Heart right ventricle (tissue), 16 donors: ENCODE measurements at regions not wholly inside any gene's neighbourhood (a gene's known extent, or its start where the extent isn't known, plus 50 kb on each side); places are given as distances from the start of the nearest gene placed in this dataset.

Source experiments
- ATAC-seq, 8 donors: fragments of 200-7000 bp; cut with Tn5 transposase; one replicate each; pipeline ENCODE4 v1.9.1; 2020; ENCODE audit warnings: mild to moderate bottlenecking in 8 of 8, moderate library complexity in 8 of 8, moderate number of reproducible peaks in 1 of 8
- DNase-seq, 2 donors: peaks; one replicate each; pipeline ENCODE4 v3.0.0-alpha.2; 2020
- H3K27ac ChIP-seq, 10 donors: fragments of 200-600 bp; sonication (generic) in 2 of 10; one replicate each; pipeline versions ENCODE4 v1.5.0 to v1.8.0; 2020 to 2022; ENCODE audit warnings: mild to moderate bottlenecking in 3 of 10
- H3K27me3 ChIP-seq, 7 donors: fragments of 200-600 bp; one replicate each; pipeline ENCODE4 v1.8.0; 2021 to 2022; ENCODE audit warnings: mild to moderate bottlenecking in 2 of 7
- H3K36me3 ChIP-seq, 9 donors: fragments of 200-600 bp; sonication (generic) in 1 of 9; one replicate each; pipeline versions ENCODE4 v1.5.0 to v1.8.0; 2020 to 2022; ENCODE audit warnings: mild to moderate bottlenecking in 2 of 9
- H3K4me1 ChIP-seq, 9 donors: fragments of 200-600 bp; sonication (generic) in 1 of 9; one replicate each; pipeline versions ENCODE4 v1.5.0 to v1.8.0; 2020 to 2022; ENCODE audit warnings: mild to moderate bottlenecking in 4 of 9
- H3K4me3 ChIP-seq, 10 donors: fragments of 200-600 bp; sonication (generic) in 2 of 10; one replicate each; pipeline versions ENCODE4 v1.5.0 to v1.8.0; 2020 to 2022; ENCODE audit warnings: mild to moderate bottlenecking in 7 of 10, moderate library complexity in 2 of 10
- H3K9me3 ChIP-seq, 11 donors: fragments of 200-600 bp in 10 of 11; sonication (generic) in 2 of 11; one replicate each; pipeline versions ENCODE4 v1.5.0 to v1.8.0; 2013 to 2022; ENCODE audit warnings: mild to moderate bottlenecking in 2 of 11, control low read depth in 1 of 11, moderate library complexity in 1 of 11
- WGBS, 2 donors: extraction: QIAGEN DNeasy Blood & Tissue Kit; methylation state at CpG; one replicate each; pipeline ENCODE4 v1.1.7; 2013; ENCODE audit warnings: inconsistent platforms in 1 of 2; 5-methylcytosine and 5-hydroxymethylcytosine counted together
- intact Hi-C, 10 donors: fragments of 100-400 bp; cut with DNase I; formaldehyde crosslinking; loops; one replicate each; pipeline versions ENCODE4 v1.11.1 to v1.14.2; 2022
- TF ChIP-seq, protein P1 (sequence below), 9 donors: fragments of 200-600 bp; sonication (generic) in 2 of 9; IDR thresholded peaks; one replicate each; pipeline versions ENCODE4 v1.5.0 to v1.8.0; 2021 to 2022; ENCODE audit warnings: antibody characterized with exemption in 9 of 9, mild to moderate bottlenecking in 5 of 9, moderate library complexity in 1 of 9
- donor health status: Arrhythmogenic right ventricular cardiomyopathy.
- donor health status: ischemic (EF 13 %, LVEDD 7.1; RV severe dilation, severe dysfunction).
- donor health status: healthy with polysubstance abuse.
- donor health status: DM: no; HTN: yes; CAD: no.
- donor health status: DM: no; HTN: no; CAD: no.
- donor health status: ischemic (EF 25% LVEDD 6.9; RV normal size, moderate dysfunction).
- donor health status: ischemic (EF 25% LVEDD 5.7; RV mildly dilated, moderate dysfunction).
- donor health status: healthy.
- donor health status: DM: yes; HTN: yes; CAD: no.
- donor health status: Ischemic cardiomyopathy.
- donor health status: ischemic (EF 35%, LVEDD 5.7; RV mildly dilated, moderate dysfunction).
- donor health status: nonischemic (EF 11% LVEDD 7.7; RV severe dilation, severe dysfunction).
- donor health status: DM: yes; HTN: yes; CAD: no.
- donor health status: PGD.
- donor health status: ischemic (EF 29% LVEDD 5.4; RV normal size, mild dysfunction).
- donor health status: nonischemic (EF 23%, LVEDD 6.1; RV moderate dilation, normal function).

DNA sequence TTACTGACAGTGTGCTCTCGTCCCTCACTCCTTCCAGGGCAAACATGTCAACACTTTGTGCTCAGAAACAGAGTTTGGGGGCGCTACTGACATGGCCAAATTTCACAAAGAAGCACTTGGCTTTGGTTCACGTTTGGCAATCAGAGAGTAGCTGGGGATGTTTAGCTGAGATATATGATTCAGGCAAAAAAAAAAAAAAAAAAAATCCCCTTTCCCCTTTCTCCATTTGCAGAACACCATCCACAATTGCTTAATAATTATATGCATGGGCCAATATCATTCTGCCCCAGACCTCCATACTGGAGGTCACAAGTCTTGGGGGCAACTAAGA, 128.4 kb upstream of the ADGRF1 start:
- TF ChIP-seq, protein P1, sequence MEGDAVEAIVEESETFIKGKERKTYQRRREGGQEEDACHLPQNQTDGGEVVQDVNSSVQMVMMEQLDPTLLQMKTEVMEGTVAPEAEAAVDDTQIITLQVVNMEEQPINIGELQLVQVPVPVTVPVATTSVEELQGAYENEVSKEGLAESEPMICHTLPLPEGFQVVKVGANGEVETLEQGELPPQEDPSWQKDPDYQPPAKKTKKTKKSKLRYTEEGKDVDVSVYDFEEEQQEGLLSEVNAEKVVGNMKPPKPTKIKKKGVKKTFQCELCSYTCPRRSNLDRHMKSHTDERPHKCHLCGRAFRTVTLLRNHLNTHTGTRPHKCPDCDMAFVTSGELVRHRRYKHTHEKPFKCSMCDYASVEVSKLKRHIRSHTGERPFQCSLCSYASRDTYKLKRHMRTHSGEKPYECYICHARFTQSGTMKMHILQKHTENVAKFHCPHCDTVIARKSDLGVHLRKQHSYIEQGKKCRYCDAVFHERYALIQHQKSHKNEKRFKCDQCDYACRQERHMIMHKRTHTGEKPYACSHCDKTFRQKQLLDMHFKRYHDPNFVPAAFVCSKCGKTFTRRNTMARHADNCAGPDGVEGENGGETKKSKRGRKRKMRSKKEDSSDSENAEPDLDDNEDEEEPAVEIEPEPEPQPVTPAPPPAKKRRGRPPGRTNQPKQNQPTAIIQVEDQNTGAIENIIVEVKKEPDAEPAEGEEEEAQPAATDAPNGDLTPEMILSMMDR (IDR thresholded peaks at IDR 0.05): no peak
- 65 to 79% methylated on average over 3 of the region's 3 CpGs for WGBS, 2 donors
- ATAC-seq: no peak

DNA sequence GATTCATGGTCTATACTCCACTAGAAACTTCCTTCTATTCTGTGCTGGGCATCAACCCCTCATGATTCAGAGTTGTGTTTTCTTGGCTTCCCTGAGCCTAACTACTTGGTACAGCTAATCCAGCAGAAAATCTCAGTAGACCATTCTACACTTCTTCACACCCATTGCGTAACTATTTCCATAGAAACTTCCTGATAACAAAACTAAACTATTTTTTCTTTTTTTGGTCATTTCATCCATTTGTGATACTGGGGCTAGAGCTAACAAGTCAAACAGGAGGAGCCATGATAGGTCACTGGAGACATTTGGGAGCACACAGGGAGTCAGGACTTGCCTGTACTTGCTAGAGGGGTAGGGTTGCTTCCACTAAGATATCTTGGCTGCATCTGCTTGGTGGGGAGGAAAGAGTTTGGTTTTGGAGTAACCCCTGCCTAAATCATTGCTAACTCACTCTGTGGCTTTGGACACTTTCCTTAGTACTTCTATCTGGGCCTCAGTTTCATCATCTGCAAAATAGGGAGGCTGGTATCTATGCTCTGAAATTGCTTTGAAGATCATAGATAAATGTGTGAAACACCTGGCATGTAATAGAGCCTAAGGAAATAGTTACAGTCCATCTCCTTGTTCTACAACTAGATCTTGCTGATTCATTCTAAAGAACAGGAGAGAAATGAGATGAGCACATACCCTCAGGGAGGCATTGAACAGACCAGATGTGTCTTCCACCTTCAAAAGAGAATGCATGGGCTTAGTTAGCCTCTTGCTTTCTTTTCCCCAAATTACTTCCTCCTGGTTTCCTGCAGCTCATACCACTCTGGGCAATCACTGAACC, 127.9 kb upstream of the ADGRF1 start:
- DNase-seq (no peak), ATAC-seq (peak in 7 of 8 donors; percentile 34 to 77 (median 44))
- Histone ChIP-seq H3K4me3 (no peak overlapping the region), H3K27ac (peak overlapping the region in 1 of 10 donors; percentile 2), H3K27me3 (no peaks in the 10 kb centered on the region), H3K4me1 (peaks cover 0 to 39% (median 0%) of the 10 kb centered on the region in 9 donors), H3K36me3 (no peaks in the 10 kb centered on the region), H3K9me3 (no peaks in the 10 kb centered on the region)
- intact Hi-C loops: no loop called here
- WGBS, 2 donors: 85% methylated on average over 1 of the region's 1 CpG
- TF ChIP-seq, protein P1 (IDR thresholded peaks at IDR 0.05): no peak

More for the DNA sequence above, 128.4 kb upstream of the ADGRF1 start:
- Histone ChIP-seq H3K27me3 (no peaks in the 10 kb centered on the region), H3K9me3 (no peaks in the 10 kb centered on the region), H3K4me1 (peaks cover 0 to 36% (median 0%) of the 10 kb centered on the region in 9 donors), H3K36me3 (no peaks in the 10 kb centered on the region), H3K27ac (peak overlapping the region in 1 of 10 donors; percentile 2), H3K4me3 (no peak overlapping the region)
- intact Hi-C loops: no loop called here
- no peak for DNase-seq

DNA sequence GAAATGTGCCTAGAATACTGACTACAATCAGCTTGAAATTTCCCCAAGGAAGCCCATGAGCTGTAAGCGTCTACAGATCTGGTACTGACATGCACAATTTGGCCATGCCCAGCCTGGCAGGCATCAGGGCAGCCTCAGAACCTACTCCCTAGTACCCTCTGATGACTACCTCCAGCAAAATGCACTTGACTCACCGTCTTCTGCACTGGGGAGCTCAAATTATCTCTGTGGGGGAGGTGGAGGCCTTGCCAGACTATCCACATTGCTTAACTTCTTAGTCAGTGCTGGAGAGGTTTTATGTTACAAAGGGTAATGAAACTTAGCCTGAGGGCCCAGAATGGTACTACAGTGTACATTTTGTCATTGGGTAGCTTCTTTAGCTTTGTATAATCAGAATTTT, 126.0 kb upstream of the ADGRF1 start:
- H3K4me3 ChIP-seq: no peak overlapping the region
- peak in 1 of 2 donors; percentile 14 for DNase-seq
- no peaks in the 10 kb centered on the region for H3K9me3 ChIP-seq
- H3K27me3 ChIP-seq: no peaks in the 10 kb centered on the region
- no peaks in the 10 kb centered on the region for H3K36me3 ChIP-seq
- intact Hi-C loops: no loop called here
- H3K4me1 ChIP-seq: peaks cover 0 to 42% (median 0%) of the 10 kb centered on the region in 9 donors
- peak in 6 of 8 donors; percentile 26 to 93 (median 64) for ATAC-seq
- H3K27ac ChIP-seq: no peak overlapping the region
- TF ChIP-seq, protein P1 (IDR thresholded peaks at IDR 0.05): no peak
- WGBS, 2 donors: 61 to 68% methylated on average over 2 of the region's 2 CpGs

DNA sequence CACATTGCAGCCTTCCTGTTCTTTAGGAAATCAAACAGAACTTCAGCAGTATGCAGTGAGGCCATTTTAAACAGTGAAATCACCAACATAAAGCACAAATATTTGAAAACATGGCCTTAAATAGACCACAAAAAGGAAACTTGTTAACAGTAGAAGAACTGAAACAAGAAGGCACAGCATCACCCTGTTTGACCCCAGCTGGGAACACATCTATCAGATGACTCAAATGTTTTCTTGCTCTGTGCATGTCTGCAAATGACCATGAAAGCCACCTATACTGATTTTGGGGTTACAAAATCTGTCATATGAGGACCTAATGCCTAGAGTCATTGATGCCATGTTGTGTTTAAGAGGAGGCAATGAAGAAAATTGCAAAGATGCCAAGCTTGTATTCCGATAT, 123.8 kb upstream of the ADGRF1 start:
- WGBS, 2 donors: 94 to 98% methylated on average over 1 of the region's 1 CpG
- intact Hi-C loops: no loop called here
- no peaks in the 10 kb centered on the region for H3K9me3 ChIP-seq
- peaks cover 0 to 61% (median 0%) of the 10 kb centered on the region in 9 donors for H3K4me1 ChIP-seq
- no peak for DNase-seq
- no peaks in the 10 kb centered on the region for H3K27me3 ChIP-seq
- H3K27ac ChIP-seq: peak overlapping the region in 1 of 10 donors; percentile 51
- peak in 2 of 8 donors; percentile 54 to 66 for ATAC-seq
- H3K36me3 ChIP-seq: no peaks in the 10 kb centered on the region
- no peak overlapping the region for H3K4me3 ChIP-seq
- TF ChIP-seq, protein P1 (IDR thresholded peaks at IDR 0.05): no peak
